GM18511 (cell line): ENCODE measurements at regions not wholly inside any gene's neighbourhood (a gene's known extent, or its start where the extent isn't known, plus 50 kb on each side); places are given as distances from the start of the nearest gene placed in this dataset.
"Not testable (repeated sequence)": the region's sequence is repeated elsewhere in the genome, so short reads cannot be mapped to it uniquely, and the experiment has no call there.

Experiments
- ATAC-seq: cut with Tn5 transposase; IDR thresholded peaks from one replicate; pipeline ENCODE4 v1.9.1; 2021; ENCODE audit warnings: mild to moderate bottlenecking, moderate library complexity; ENCODE audit not compliant: unreplicated experiment

GRCh38 chr20:29296256-29297230 is 1960.9 kb upstream of the DEFB115 start:
- no peak for ATAC-seq

GRCh38 chr20:29297411-29298270 is 1959.8 kb upstream of the DEFB115 start:
- no peak for ATAC-seq

- no peak for ATAC-seq
These were observed 1959.2 kb upstream of the DEFB115 start for GRCh38 chr20:29298271-29298590.

GRCh38 chr20:29298759-29299613 is 1958.5 kb upstream of the DEFB115 start:
- no peak for ATAC-seq

- no peak for ATAC-seq
These were observed 1957.5 kb upstream of the DEFB115 start for GRCh38 chr20:29299811-29300578.

GRCh38 chr20:29300579-29301551 is 1956.6 kb upstream of the DEFB115 start:
- ATAC-seq: no peak

GRCh38 chr20:29301624-29302259 is 1955.7 kb upstream of the DEFB115 start:
- no peak for ATAC-seq

- ATAC-seq: no peak
These were observed 1954.4 kb upstream of the DEFB115 start for GRCh38 chr20:29302979-29303644.

- no peak for ATAC-seq
These were observed 1950.9 kb upstream of the DEFB115 start for GRCh38 chr20:29306390-29307072.

- not testable (repeated sequence) for ATAC-seq
These were observed 1950.0 kb upstream of the DEFB115 start for GRCh38 chr20:29307484-29307883.

- not testable (repeated sequence) for ATAC-seq
These were observed 1948.5 kb upstream of the DEFB115 start for GRCh38 chr20:29308956-29309355.

- not testable (repeated sequence) for ATAC-seq
These were observed 1948.0 kb upstream of the DEFB115 start for GRCh38 chr20:29309481-29309880.

GRCh38 chr20:29311046-29311445 is 1946.4 kb upstream of the DEFB115 start:
- not testable (repeated sequence) for ATAC-seq

GRCh38 chr20:29312679-29313078 is 1944.8 kb upstream of the DEFB115 start:
- ATAC-seq: not testable (repeated sequence)

- ATAC-seq: no peak
These were observed 1944.0 kb upstream of the DEFB115 start for GRCh38 chr20:29313481-29313880.

- no peak for ATAC-seq
These were observed 1943.2 kb upstream of the DEFB115 start for GRCh38 chr20:29314294-29314693.

- no peak for ATAC-seq
These were observed 1938.5 kb upstream of the DEFB115 start for GRCh38 chr20:29318871-29319461.
